ENCODE measurements at regions not wholly inside any gene's neighbourhood (a gene's known extent, or its start where the extent isn't known, plus 50 kb on each side); places are given as distances from the start of the nearest gene placed in this dataset.

GRCh38 chr17:72414032-72414396 lies 293.2 kb downstream of the SOX9 start:
- no peak for DNase-seq

- no peak for DNase-seq
Observed at GRCh38 chr17:72414967-72415853, 294.4 kb downstream of the SOX9 start.

GRCh38 chr17:72416054-72416675 lies 295.3 kb downstream of the SOX9 start:
- no peak for DNase-seq

- no peak for DNase-seq
Observed at GRCh38 chr17:72416905-72417304, 296.1 kb downstream of the SOX9 start.

GRCh38 chr17:72417627-72418026 lies 296.8 kb downstream of the SOX9 start:
- DNase-seq = no peak

GRCh38 chr17:72419866-72420774 lies 299.3 kb downstream of the SOX9 start:
- DNase-seq = no peak

- no peak for DNase-seq
Observed at GRCh38 chr17:72420775-72421127, 299.9 kb downstream of the SOX9 start.

GRCh38 chr17:72421128-72422092 lies 300.6 kb downstream of the SOX9 start:
- DNase-seq = no peak

GRCh38 chr17:72422204-72422504 lies 301.3 kb downstream of the SOX9 start:
- DNase-seq = no peak

- DNase-seq = no peak
Observed at GRCh38 chr17:72422505-72423285, 301.9 kb downstream of the SOX9 start.

GRCh38 chr17:72423286-72423589 lies 302.4 kb downstream of the SOX9 start:
- no peak for DNase-seq

GRCh38 chr17:72423718-72424117 lies 302.9 kb downstream of the SOX9 start:
- DNase-seq = no peak

GRCh38 chr17:72424505-72425117 lies 303.8 kb downstream of the SOX9 start:
- no peak for DNase-seq

GRCh38 chr17:72425133-72425793 lies 304.4 kb downstream of the SOX9 start:
- no peak for DNase-seq

- DNase-seq = no peak
Observed at GRCh38 chr17:72425794-72426168, 305.0 kb downstream of the SOX9 start.

GRCh38 chr17:72426321-72426720 lies 305.5 kb downstream of the SOX9 start:
- no peak for DNase-seq

- no peak for DNase-seq
Observed at GRCh38 chr17:72426948-72427760, 306.3 kb downstream of the SOX9 start.

- DNase-seq = no peak
Observed at GRCh38 chr17:72427761-72428109, 306.9 kb downstream of the SOX9 start.

GRCh38 chr17:72429066-72429638 lies 308.3 kb downstream of the SOX9 start:
- no peak for DNase-seq
